ENCODE measurements at regions not wholly inside any gene's neighbourhood (a gene's known extent, or its start where the extent isn't known, plus 50 kb on each side); places are given as distances from the start of the nearest gene placed in this dataset.

DNA sequence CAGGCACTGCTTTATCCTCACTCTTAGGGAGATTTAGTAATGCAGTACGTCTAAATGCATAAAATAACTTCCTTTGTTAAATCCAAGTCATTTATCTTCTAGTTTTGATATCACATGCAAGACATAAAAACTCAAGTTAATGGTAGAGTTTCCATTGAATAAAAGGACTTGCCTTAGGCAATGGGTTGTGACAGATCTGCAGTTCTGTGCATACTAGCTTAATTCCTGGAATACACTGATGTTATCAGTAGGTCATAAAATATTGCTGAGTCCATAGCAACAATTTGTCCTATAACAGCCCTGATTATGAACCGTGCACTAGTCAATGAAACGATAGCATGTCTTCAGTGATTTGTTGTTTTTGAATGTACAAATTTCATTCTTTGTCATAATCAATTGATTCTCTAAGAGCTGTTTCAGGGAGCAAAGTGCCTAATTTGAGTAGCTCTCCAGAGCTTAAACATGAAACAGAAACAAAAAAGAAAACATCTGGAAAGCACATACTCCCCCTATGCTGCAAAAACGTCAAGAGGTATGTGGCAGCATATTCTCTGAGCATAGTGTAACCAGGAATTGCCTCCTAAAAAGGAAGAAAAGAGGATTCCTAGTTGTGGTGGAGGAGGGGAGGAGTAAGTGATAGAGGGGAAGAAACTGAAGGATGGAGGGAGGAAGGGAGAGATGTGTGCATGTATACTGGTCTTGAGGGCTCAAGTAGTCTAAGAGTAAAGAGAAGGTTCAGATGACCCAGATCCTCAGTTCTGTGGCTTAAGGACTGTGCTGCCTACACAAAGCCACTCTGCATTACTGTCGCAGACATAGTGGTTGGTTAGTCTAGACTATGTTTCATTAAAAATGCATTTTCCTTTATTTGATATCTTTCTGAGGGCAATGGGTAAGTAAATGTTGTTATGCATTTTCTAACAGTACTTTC is 589.2 kb downstream of the PRR16 start:
- TF ChIP-seq, protein P1, sequence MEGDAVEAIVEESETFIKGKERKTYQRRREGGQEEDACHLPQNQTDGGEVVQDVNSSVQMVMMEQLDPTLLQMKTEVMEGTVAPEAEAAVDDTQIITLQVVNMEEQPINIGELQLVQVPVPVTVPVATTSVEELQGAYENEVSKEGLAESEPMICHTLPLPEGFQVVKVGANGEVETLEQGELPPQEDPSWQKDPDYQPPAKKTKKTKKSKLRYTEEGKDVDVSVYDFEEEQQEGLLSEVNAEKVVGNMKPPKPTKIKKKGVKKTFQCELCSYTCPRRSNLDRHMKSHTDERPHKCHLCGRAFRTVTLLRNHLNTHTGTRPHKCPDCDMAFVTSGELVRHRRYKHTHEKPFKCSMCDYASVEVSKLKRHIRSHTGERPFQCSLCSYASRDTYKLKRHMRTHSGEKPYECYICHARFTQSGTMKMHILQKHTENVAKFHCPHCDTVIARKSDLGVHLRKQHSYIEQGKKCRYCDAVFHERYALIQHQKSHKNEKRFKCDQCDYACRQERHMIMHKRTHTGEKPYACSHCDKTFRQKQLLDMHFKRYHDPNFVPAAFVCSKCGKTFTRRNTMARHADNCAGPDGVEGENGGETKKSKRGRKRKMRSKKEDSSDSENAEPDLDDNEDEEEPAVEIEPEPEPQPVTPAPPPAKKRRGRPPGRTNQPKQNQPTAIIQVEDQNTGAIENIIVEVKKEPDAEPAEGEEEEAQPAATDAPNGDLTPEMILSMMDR (IDR thresholded peaks at IDR 0.05; ENCODE audit: borderline replicate concordance, extremely low read depth, low read length, poor library complexity, severe bottlenecking) = peak; percentile 28
- no peak for TF ChIP-seq EZH2 (IDR thresholded peaks at IDR 0.05; ENCODE audit: borderline replicate concordance, low read depth, low read length, severe bottlenecking)
